H9 (cell line): ENCODE measurements at regions not wholly inside any gene's neighbourhood (a gene's known extent, or its start where the extent isn't known, plus 50 kb on each side); places are given as distances from the start of the nearest gene placed in this dataset.

Source experiments
- DNase-seq: peaks from one replicate; pipeline ENCODE4 v3.0.0-alpha.2; 2017
- H2AFZ ChIP-seq: one replicate; pipeline ENCODE4 v1.6.1; 2013; ENCODE audit warnings: mild to moderate bottlenecking, low read length, control low read depth, moderate library complexity
- H2AK5ac ChIP-seq: 2 replicates; pipeline ENCODE4 v1.6.1; 2013; ENCODE audit warnings: low read length, control low read depth, mixed read lengths; ENCODE audit not compliant: insufficient read length
- H2BK120ac ChIP-seq: one replicate; pipeline ENCODE4 v1.6.1; 2013; ENCODE audit warnings: low read depth, mild to moderate bottlenecking, low read length, control low read depth, inconsistent platforms; ENCODE audit not compliant: poor library complexity, severe bottlenecking
- H2BK12ac ChIP-seq: 2 replicates; pipeline ENCODE4 v1.6.1; 2013; ENCODE audit warnings: low read length, control low read depth, mixed read lengths, low read depth; ENCODE audit not compliant: insufficient read length
- H2BK15ac ChIP-seq: 2 replicates; pipeline ENCODE4 v1.6.1; 2013; ENCODE audit warnings: low read depth, low read length, control low read depth
- H2BK20ac ChIP-seq: one replicate; pipeline ENCODE4 v1.6.1; 2013; ENCODE audit warnings: low read depth, mild to moderate bottlenecking, low read length, control low read depth, inconsistent platforms; ENCODE audit not compliant: poor library complexity, severe bottlenecking
- H2BK5ac ChIP-seq: 2 replicates; pipeline ENCODE4 v1.6.1; 2013; ENCODE audit warnings: low read length, control low read depth, mixed read lengths; ENCODE audit not compliant: insufficient read length
- H3K14ac ChIP-seq: 2 replicates; pipeline ENCODE4 v1.6.1; 2013; ENCODE audit warnings: low read length, control low read depth; ENCODE audit not compliant: insufficient read depth
- H3K18ac ChIP-seq: 2 replicates; pipeline ENCODE4 v1.6.1; 2013; ENCODE audit warnings: low read depth, mild to moderate bottlenecking, mixed read lengths, low read length, control low read depth; ENCODE audit not compliant: insufficient read length
- H3K23ac ChIP-seq: 2 replicates; pipeline ENCODE4 v1.6.1; 2013; ENCODE audit warnings: low read length, control low read depth, mixed read lengths, low read depth; ENCODE audit not compliant: insufficient read length
- H3K23me2 ChIP-seq: 2 replicates; pipeline ENCODE4 v1.6.1; 2013; ENCODE audit warnings: low read depth, mild to moderate bottlenecking, mixed read lengths, low read length, control low read depth; ENCODE audit not compliant: insufficient read length, poor library complexity, severe bottlenecking
- H3K27ac ChIP-seq: 2 replicates; pipeline ENCODE4 v1.5.1; 2013; ENCODE audit warnings: low read length, control low read depth, mixed read lengths, low read depth; ENCODE audit not compliant: insufficient read length
- H3K27me3 ChIP-seq: 2 replicates; pipeline ENCODE4 v1.6.1; 2013; ENCODE audit warnings: low read length, control low read depth, inconsistent platforms; ENCODE audit not compliant: insufficient read depth
- H3K4ac ChIP-seq: 2 replicates; pipeline ENCODE4 v1.6.1; 2013; ENCODE audit warnings: low read depth, mild to moderate bottlenecking, control low read depth, inconsistent platforms, low read length, moderate library complexity
- H3K4me1 ChIP-seq: 2 replicates; pipeline ENCODE4 v1.6.1; 2013; ENCODE audit warnings: low read length, control low read depth, inconsistent platforms; ENCODE audit not compliant: insufficient read depth
- H3K4me2 ChIP-seq: 2 replicates; pipeline ENCODE4 v1.6.1; 2013; ENCODE audit warnings: low read length, control low read depth, mixed read lengths; ENCODE audit not compliant: insufficient read length, insufficient read depth
- H3K56ac ChIP-seq: 2 replicates; pipeline ENCODE4 v1.6.1; 2013; ENCODE audit warnings: low read depth, mild to moderate bottlenecking, mixed read lengths, low read length, control low read depth; ENCODE audit not compliant: insufficient read length
- H3K79me1 ChIP-seq: 2 replicates; pipeline ENCODE4 v1.6.1; 2013; ENCODE audit warnings: low read depth, mild to moderate bottlenecking, moderate library complexity, low read length, control low read depth, inconsistent platforms; ENCODE audit not compliant: insufficient read depth, poor library complexity, severe bottlenecking
- H3K79me2 ChIP-seq: 2 replicates; pipeline ENCODE4 v1.6.1; 2013; ENCODE audit warnings: low read length, control low read depth, inconsistent platforms; ENCODE audit not compliant: insufficient read depth
- H3K9ac ChIP-seq: 2 replicates; pipeline ENCODE4 v1.6.1; 2013; ENCODE audit warnings: low read length, control low read depth, mixed read lengths; ENCODE audit not compliant: insufficient read length; ENCODE audit errors: extremely low read depth
- H3K9me3 ChIP-seq: one replicate; pipeline ENCODE4 v1.6.1; 2013; ENCODE audit warnings: low read depth, low read length, inconsistent platforms; ENCODE audit not compliant: control insufficient read depth
- H3T11ph ChIP-seq: one replicate; pipeline ENCODE4 v1.6.1; 2013; ENCODE audit warnings: mild to moderate bottlenecking, low read length, control low read depth, inconsistent platforms
- H4K20me1 ChIP-seq: one replicate; pipeline ENCODE4 v1.6.1; 2013; ENCODE audit not compliant: control insufficient read depth, insufficient read length, insufficient read depth
- H4K5ac ChIP-seq: 2 replicates; pipeline ENCODE4 v1.6.1; 2013; ENCODE audit warnings: low read depth, mild to moderate bottlenecking, mixed read lengths, low read length, control low read depth; ENCODE audit not compliant: insufficient read length
- H4K8ac ChIP-seq: replicated peaks from 2 replicates; pipeline ENCODE4 v1.6.1; 2013; ENCODE audit warnings: low read length, control low read depth, mixed read lengths, low read depth; ENCODE audit not compliant: insufficient read length
- H4K91ac ChIP-seq: 2 replicates; pipeline ENCODE4 v1.6.1; 2013; ENCODE audit warnings: low read depth, mild to moderate bottlenecking, moderate library complexity, mixed read lengths, low read length, control low read depth; ENCODE audit not compliant: insufficient read length
- H3K27ac Mint-ChIP-seq, 3 experiments: 2 replicates in 2 of 3; 3 replicates in 1 of 3; pipeline ENCODE4 v1.8.0; 2020 to 2021; ENCODE audit warnings: mixed read lengths in 3 of 3, mild to moderate bottlenecking in 1 of 3, moderate library complexity in 1 of 3
- H3K27me3 Mint-ChIP-seq: 2 replicates; pipeline ENCODE4 v1.8.0; 2021; ENCODE audit warnings: low read depth, mild to moderate bottlenecking, moderate library complexity, mixed read lengths
- H3K36me3 Mint-ChIP-seq, 3 experiments: 2 replicates in 2 of 3; 3 replicates in 1 of 3; pipeline ENCODE4 v1.8.0; 2020 to 2021; ENCODE audit warnings: low read depth in 3 of 3, mixed read lengths in 3 of 3; ENCODE audit not compliant: insufficient read depth in 1 of 3
- H3K4me1 Mint-ChIP-seq, 2 experiments: 2 replicates each; pipeline ENCODE4 v1.8.0; 2020; ENCODE audit warnings: mixed read lengths in 2 of 2
- H3K4me3 Mint-ChIP-seq, 2 experiments: 2 replicates in 1 of 2; 3 replicates in 1 of 2; pipeline ENCODE4 v1.8.0; 2020 to 2021; ENCODE audit warnings: mild to moderate bottlenecking in 2 of 2, mixed read lengths in 2 of 2, moderate library complexity in 1 of 2
- H3K9me3 Mint-ChIP-seq, 2 experiments: 2 replicates in 1 of 2; 3 replicates in 1 of 2; pipeline ENCODE4 v1.8.0; 2020; ENCODE audit warnings: mild to moderate bottlenecking in 2 of 2, mixed read lengths in 2 of 2, moderate library complexity in 1 of 2
- CTCF ChIP-seq: fragments of 200-600 bp; sonication (generic); conservative IDR thresholded peaks from 3 replicates; pipeline ENCODE4 v1.8.0; 2021; ENCODE audit warnings: antibody characterized with exemption, mild to moderate bottlenecking
- whole genome bisulfite sequencing: extraction: QIAGEN DNeasy Blood & Tissue Kit; methylation state at CpG from one replicate; pipeline ENCODE4 v1.1.7; 2013; ENCODE audit warnings: missing lambda C conversion rate, low lambda C conversion rate, mixed read lengths; ENCODE audit not compliant: insufficient read length; ENCODE audit errors: extremely low coverage; 5-methylcytosine and 5-hydroxymethylcytosine counted together

GRCh38 chr2:120820953-120821279, 85.2 kb downstream of the GLI2 start:
- Histone ChIP-seq H3K4ac (no peak overlapping the region), H3K9me3 (no peaks in the 10 kb centered on the region), H3K18ac (no peak overlapping the region), H2AFZ (no peak overlapping the region), H2BK120ac (no peak overlapping the region), H2BK5ac (no peak overlapping the region), H3K14ac (no peak overlapping the region), H3K4me1 (peaks cover 16% of the 10 kb centered on the region; the same call in 1 of the 2 replicates), H3K79me1 (no peaks in the 10 kb centered on the region), H3K27ac (no peak overlapping the region), H4K5ac (no peak overlapping the region), H3K23me2 (no peaks in the 10 kb centered on the region), H3K27me3 (no peaks in the 10 kb centered on the region), H2BK20ac (no peak overlapping the region), H3K9ac (no peak overlapping the region), H2BK15ac (no peak overlapping the region), H3K23ac (no peak overlapping the region), H2AK5ac (no peak overlapping the region), H4K8ac (no peak overlapping the region), H3K79me2 (no peaks in the 10 kb centered on the region), H3T11ph (no peak overlapping the region), H3K4me2 (no peak overlapping the region), H3K56ac (no peak overlapping the region), H4K20me1 (no peaks in the 10 kb centered on the region), H2BK12ac (no peak overlapping the region), H4K91ac (no peak overlapping the region)
- WGBS, result no CpG with 5 or more reads among the region's 10 CpGs
- no peak for TF ChIP-seq CTCF
- DNase-seq, result no peak
- H3K36me3 Mint-ChIP-seq, result peaks cover 1 to 12% (median 6%) of the 10 kb centered on the region in 3 experiments; a peak in 4 of 7 replicates
- peaks cover 66 to 80% of the 10 kb centered on the region in 2 experiments for H3K4me1 Mint-ChIP-seq
- no peaks in the 10 kb centered on the region for H3K9me3 Mint-ChIP-seq
- H3K4me3 Mint-ChIP-seq, result peak overlapping the region in 1 of 2 experiments; percentile 25; a peak in 2 of 5 replicates
- H3K27ac Mint-ChIP-seq, result peak overlapping the region; percentile 38 to 93 (median 85); a peak in 5 of 7 replicates
- H3K27me3 Mint-ChIP-seq, result no peaks in the 10 kb centered on the region; the same call in 1 of the 2 replicates
